HS-27A (cell line): ENCODE measurements at regions not wholly inside any gene's neighbourhood (a gene's known extent, or its start where the extent isn't known, plus 50 kb on each side); places are given as distances from the start of the nearest gene placed in this dataset.
"Not testable (repeated sequence)": the region's sequence is repeated elsewhere in the genome, so short reads cannot be mapped to it uniquely, and the experiment has no call there.

Source experiments
- DNase-seq: peaks from one replicate; pipeline ENCODE4 v3.0.0-alpha.2; 2012; ENCODE audit warnings: low read depth, missing footprints

DNA sequence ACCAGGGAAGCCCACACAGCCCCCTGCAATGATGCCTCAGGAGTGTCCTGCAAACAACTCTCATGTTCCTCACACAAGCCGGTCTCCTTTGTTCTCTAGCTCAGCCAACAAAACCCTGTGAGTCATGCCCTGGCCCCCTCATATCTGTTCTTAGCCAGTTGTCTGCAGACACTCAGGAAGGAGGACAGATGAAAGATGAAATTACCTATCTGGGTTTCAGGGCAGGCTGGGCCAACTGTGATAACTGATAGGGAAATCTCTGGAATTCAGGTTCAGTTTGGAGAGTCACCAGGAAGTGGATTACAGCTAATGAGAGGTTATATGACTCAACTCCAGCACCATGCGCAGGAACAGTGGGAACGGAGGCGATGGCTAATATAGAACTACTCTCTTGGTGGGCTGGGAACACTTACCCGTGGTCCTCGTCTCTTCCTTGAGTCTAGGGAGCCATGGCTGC is 352.0 kb upstream of the ADAMTS9 start:
- no peak for DNase-seq

GRCh38 chr3:65037861-65038260 is 350.1 kb upstream of the ADAMTS9 start:
- no peak for DNase-seq

DNA sequence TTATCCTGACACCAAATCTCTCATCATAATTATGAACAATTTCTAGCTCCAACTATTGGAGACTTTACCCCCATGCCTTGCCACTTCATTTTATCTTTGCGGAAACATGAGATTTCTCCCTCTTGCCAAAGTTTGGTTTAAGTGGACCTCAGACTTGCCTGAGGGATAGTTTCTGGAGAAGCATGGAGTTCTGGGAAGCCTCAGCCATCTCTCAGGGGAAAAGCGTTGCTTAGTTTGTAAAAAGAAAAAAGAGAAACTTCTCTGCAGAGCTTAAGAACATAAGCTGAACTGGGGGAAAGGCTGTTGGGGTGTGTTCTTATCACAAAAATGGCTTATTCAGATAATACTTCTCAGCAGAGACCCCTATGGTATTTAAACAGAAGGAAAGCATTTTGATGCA is 347.4 kb upstream of the ADAMTS9 start:
- DNase-seq = no peak

DNA sequence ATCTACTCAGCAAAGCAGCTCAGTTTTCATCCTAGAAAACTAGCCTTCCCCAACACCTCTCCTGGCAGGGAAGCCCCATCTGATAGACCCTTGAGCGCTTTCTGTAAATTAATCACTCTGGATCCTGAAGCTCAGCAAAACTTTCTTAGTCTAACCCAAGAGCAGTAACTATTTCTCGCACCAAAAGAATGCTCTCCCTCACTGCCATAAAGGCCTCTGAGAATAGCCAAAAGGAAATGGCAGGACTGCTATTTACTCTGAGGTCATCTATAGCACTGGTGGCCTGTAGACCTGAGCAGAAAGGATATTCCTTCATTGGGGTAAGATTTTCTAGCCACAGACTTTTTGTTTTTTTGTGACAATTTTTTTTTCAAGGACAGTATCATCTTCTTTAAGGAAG is 345.8 kb upstream of the ADAMTS9 start:
- no peak for DNase-seq

DNA sequence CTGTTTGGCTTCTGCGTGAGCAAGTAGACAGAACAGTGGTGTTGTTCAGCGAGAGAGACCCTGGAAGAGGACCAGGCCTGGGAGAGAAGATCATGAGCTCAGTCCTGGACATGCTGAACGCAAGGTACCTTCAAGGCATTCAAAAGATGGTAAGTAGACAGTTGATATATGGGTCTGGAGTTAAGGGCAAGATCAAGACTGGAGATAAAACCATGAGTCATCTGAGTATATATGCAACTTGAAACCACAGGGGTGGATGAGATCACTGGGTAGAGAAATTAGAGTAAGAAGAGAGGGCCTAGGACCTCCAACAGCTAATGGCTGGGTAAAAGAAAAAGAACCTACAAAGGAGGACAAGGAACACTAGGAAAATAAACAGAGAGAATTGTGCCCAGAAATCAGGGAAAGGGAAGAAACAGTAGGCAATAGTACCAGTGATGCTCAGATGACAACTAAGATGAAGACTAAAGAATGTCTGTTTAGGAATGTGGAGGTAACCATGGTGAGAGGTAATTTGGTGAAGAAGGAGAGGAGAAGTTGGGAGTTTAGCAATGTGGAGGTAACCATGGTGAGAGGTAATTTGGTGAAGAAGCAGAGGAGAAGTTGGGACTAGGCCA is 343.2 kb upstream of the ADAMTS9 start:
- DNase-seq = no peak

DNA sequence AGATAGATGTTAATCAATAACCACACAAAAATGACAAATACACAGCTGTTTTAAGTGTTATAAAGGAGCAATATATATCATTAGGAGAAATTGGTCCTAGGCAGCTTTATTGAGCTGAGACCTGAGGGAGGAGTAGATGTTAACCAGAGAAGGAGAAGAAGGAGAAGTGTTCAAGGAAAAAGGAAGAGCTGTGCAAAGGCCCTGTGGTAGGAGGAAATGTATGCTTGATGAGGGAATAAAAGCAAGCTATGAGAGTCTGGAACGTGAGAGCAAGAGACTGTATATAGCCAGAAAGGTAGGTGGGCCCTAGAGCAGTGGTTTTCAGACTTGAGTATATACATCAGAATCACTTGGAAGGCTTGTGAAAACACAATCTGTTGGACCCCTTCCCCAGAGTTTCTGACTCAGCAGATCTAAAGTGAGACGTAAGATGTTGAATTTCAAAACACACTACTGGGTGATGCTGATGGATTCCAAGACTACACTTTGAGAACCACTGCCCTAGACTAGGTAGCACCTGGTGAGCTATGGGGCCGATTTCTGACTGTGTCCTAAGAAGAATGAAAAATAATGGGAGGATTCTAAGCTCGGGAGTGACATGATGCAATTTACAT is 342.3 kb upstream of the ADAMTS9 start:
- DNase-seq = no peak

DNA sequence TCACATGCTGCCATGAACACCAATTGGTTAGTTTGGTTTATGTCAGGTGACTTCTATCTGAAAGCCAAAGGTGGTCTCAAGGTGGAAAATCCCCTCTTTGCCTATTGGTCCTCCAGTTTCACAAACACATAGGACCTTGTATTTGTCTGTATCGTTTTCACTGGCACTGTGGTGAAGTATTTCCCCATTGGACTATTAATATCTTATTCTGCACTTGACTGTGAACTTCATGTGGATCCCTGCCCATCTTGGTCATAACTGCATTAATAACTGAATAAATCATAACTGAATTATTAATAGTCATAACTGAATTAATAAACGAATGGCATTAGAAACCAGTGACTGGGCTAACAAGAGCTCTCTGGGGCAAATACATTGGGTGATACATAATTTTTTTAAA is 341.3 kb upstream of the ADAMTS9 start:
- DNase-seq = no peak

DNA sequence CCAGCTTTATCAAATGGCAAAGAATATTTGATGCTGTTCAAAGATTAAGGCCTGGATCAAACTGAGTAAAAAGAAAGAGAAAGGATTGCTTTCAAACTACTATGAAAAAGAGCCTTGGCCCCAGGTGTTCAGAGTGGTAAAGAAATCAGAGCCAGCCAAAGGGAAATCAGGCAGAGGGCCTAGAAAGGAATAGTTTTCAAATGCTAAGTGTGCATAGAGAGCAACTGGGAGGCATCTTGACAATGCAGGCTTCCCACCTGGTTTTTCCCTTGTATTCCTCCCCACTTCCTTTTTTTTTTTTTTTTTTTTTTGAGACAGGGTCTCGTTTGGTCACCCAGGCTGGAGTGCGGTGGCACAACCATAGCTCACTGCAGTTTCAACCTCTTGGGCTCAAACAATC is 340.2 kb upstream of the ADAMTS9 start:
- no peak for DNase-seq

DNA sequence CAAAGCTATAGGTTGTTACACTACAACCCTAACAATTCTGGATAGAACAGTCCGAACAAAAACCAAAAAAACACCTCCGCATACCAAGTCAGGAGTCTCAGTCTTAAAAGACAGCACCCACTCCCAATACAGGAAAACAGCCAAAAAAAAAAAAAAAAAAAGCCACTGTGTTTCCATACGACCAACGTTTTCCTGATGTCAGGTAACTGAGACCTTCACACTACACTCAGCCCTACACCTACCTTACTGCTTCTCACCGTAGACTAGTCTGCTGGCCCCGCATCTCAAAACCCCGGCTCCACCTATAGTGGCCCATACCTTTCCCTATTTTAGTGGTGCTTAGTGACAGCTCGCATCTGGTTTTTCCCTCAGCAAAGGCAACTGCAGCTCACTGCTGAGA is 339.5 kb upstream of the ADAMTS9 start:
- DNase-seq = no peak

- no peak for DNase-seq
These were observed 338.4 kb upstream of the ADAMTS9 start for GRCh38 chr3:65026151-65026550.

DNA sequence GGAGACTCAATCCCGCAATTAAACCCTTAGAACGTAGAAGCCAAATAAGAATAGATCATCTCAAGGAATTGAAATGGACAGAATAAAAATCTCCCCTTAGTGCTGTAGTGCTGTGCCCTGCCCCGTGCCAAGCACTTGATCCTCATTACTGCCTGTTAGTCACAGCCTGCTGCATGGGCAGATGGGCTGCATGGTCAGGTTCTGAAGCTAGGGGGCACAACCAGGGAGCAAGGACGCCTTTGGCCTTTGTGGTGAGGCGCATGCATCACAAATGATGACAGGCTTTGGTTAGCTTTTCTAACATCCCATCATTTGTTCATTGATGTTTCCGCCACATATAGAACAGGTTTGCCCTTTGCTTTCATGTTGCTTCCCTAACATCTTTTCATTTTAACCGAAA is 336.3 kb upstream of the ADAMTS9 start:
- no peak for DNase-seq

DNA sequence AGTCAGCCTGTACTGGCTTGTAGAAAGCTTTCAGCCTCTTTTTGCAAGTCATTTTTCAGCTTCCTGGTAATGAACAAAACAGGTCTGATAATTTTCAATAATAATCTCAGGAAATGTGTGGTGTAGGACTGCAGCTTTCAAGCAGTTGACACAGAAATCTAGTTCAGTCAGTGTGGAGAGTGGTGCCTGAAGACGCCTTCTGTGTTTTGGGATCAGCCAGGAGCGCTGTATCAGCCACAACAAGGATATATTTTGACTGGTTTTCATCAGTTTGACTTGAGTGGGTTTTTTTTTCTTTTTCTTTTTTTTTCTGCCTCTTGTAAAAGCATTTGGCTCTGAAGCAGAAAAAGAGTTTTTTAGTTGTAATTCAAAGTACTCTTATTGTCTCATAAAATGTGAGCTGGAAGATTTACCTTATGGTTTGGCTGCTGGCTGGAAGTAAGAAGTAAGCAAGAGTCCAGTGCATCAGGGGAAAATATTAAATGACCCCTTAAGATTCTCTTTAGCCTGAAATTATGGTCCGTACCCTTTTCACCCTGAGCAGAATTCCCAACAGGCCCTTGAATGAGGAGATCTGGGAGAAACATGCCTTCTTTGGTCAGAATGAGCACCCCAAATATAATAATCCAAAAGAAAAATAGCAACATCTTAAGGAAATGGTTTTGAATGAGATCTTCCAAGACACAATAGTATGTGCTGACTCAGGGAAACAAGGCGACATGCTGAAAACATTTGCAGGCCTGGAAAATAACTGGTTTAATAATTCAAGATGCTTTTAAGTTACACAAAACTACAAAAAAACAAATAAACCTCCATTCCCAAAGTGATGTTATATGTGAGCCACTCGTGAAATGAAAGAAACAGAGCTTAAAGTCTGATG is 332.7 kb upstream of the ADAMTS9 start:
- no peak for DNase-seq

DNA sequence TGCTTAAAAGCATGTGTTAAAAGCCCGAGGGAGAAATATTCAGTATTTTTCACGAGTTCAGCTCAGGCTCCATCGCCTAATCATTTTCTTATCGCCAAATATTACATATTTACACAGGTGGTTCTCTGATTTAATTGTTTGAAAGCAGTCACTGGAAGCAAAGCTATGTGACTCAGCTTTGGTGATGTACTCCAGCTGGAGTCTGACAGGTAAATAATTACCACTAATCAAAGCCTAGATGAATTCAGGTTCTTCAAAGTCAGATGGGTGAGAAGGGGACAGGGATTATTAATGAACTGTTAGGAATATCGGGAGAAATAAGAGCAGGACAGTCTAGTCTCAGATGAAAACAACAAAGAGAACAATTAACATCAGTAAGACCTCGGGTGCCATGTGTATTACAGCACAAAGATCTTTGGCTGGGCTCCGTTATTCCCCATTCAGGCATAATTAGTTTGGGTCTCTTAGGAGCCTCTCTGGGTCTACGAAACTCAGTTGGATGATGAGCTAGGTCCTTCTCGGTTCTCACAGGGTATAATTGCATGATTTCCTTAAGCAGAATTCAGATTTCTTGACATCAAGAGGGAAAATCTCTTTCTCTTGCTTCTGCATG is 331.7 kb upstream of the ADAMTS9 start:
- no peak for DNase-seq

DNA sequence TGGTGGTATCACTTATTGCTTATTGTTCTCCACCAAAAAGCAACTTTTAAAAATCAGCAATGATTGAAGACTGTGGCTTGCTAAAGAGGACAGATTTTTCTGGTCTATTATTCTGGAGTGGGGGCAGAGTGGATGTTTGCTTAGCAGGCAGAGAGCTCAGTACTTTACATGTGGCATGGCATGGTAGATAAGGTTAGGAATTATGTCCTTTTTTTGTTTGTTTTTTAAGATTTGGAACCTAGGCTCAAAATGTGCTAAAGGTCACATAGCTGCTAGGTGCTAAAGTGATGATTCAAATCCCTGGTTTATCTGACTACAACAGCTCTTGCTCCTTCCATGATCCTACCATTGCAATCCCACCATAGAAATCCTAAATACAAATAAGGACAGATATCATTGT is 331.0 kb upstream of the ADAMTS9 start:
- no peak for DNase-seq

- DNase-seq = no peak
These were observed 329.6 kb upstream of the ADAMTS9 start for GRCh38 chr3:65017359-65017758.

- no peak for DNase-seq
These were observed 327.9 kb upstream of the ADAMTS9 start for GRCh38 chr3:65015711-65016110.

DNA sequence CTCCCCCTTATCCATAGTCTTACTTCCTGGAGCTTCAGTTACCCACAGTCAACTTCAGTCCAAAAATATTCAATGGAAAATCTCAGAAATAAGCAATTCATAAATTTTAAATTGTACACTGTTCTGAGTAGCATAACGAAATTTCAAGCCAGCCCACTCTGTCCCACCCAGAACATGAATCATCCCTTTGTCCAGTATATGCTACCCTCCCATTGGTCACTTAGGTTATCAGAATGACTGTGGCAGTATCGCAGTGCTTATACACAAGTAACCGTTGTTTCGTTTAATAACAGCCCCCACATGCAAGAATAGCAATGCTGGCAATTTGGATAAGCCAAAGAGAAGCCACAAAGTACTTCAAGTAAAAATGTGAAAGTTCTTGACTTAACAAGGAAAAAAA is 325.3 kb upstream of the ADAMTS9 start:
- DNase-seq = no peak

- DNase-seq = no peak
These were observed 318.5 kb upstream of the ADAMTS9 start for GRCh38 chr3:65006300-65006739.

- DNase-seq = no peak
These were observed 317.7 kb upstream of the ADAMTS9 start for GRCh38 chr3:65005486-65005885.

DNA sequence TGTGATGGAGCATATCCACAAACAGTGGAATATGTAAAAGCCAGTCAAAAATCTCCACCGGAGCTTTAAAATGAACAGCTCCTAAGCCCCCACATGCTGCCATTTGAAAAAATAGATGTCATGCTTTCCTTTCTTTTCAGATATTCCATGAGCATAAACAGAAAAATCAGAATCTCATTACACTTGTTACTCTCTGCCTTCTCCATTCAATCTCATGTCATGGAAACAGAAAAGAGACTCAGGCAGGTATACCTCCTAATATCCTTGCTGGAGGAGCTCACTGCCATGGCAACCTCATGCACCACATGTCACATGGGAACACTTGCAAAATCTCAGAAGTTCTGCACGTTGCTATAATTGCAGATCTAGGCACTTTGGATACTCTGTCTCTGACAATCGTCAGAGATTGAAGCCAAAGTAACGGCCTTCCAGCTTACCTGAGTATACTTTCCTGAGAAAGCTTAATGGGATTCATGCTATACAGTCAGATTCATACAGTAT is 317.0 kb upstream of the ADAMTS9 start:
- no peak for DNase-seq

DNA sequence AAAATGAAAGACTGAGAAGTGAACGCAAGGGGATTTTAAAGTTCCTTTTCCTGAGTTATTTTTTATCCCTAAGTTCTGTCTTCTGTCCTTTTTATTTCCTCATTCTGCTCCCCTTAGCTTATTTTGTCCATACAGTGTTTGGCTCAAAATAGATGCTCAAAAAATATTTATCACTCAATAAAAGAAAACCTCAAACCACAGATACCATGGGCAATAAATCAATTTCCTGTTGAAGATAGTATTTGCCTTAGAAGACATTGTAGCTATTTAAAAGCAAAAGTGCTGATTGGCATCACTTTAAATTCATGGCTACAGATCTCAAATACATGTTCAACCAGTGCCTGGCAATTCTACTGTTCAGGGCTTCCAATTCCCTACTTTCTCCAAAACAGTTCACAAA is 316.5 kb upstream of the ADAMTS9 start:
- DNase-seq = no peak

- DNase-seq = not testable (repeated sequence)
These were observed 313.3 kb upstream of the ADAMTS9 start for GRCh38 chr3:65001119-65001518.

GRCh38 chr3:64998317-64998716 is 310.5 kb upstream of the ADAMTS9 start:
- DNase-seq = no peak
